DOHH2 (cell line): ENCODE measurements at regions not wholly inside any gene's neighbourhood (a gene's known extent, or its start where the extent isn't known, plus 50 kb on each side); places are given as distances from the start of the nearest gene placed in this dataset.

Source experiments
- H3F3A ChIP-seq: fragments of 200-600 bp; sonication (generic), shearing (Covaris generic); 2 replicates; pipeline ENCODE4 v1.6.0; 2016; ENCODE audit warnings: antibody characterized with exemption, mild to moderate bottlenecking; ENCODE audit not compliant: control insufficient read depth, insufficient read depth
- H3K27ac ChIP-seq: fragments of 200-600 bp; sonication (generic); 2 replicates; pipeline ENCODE4 v1.5.1; 2014; ENCODE audit warnings: low read depth, mild to moderate bottlenecking, low read length, moderate library complexity
- H3K27me3 ChIP-seq: fragments of 200-600 bp; sonication (generic); 2 replicates; pipeline ENCODE4 v1.6.1; 2014; ENCODE audit warnings: mild to moderate bottlenecking, low read length, mixed read lengths; ENCODE audit not compliant: control insufficient read depth
- H3K36me3 ChIP-seq: fragments of 200-600 bp; sonication (generic); 2 replicates; pipeline ENCODE4 v1.6.1; 2014; ENCODE audit warnings: mild to moderate bottlenecking, low read length, moderate library complexity, mixed read lengths; ENCODE audit not compliant: control insufficient read depth
- H3K4me1 ChIP-seq: fragments of 200-600 bp; sonication (generic); 2 replicates; pipeline ENCODE4 v1.6.1; 2014; ENCODE audit warnings: mild to moderate bottlenecking, low read length, mixed read lengths; ENCODE audit not compliant: control insufficient read depth
- H3K4me2 ChIP-seq: fragments of 200-600 bp; sonication (generic); 2 replicates; pipeline ENCODE4 v1.6.0; 2014; ENCODE audit warnings: mild to moderate bottlenecking, low read length, moderate library complexity
- H3K4me3 ChIP-seq: fragments of 200-600 bp; sonication (generic); 2 replicates; pipeline ENCODE4 v1.5.1; 2014; ENCODE audit warnings: mild to moderate bottlenecking, low read length, mixed read lengths
- H3K79me2 ChIP-seq: fragments of 200-600 bp; sonication (generic); 2 replicates; pipeline ENCODE4 v1.6.1; 2014; ENCODE audit warnings: mild to moderate bottlenecking, low read length, mixed read lengths; ENCODE audit not compliant: control insufficient read depth
- H3K9me2 ChIP-seq: fragments of 200-600 bp; sonication (generic); replicated peaks from 2 replicates; pipeline ENCODE4 v1.6.1; 2014; ENCODE audit warnings: mild to moderate bottlenecking, low read length, mixed read lengths; ENCODE audit not compliant: control insufficient read depth
- H3K9me3 ChIP-seq: fragments of 200-600 bp; sonication (generic); 2 replicates; pipeline ENCODE4 v1.6.1; 2014; ENCODE audit warnings: antibody characterized with exemption, low read length, mixed read lengths; ENCODE audit not compliant: control insufficient read depth, insufficient read depth
- H4K20me1 ChIP-seq: fragments of 200-600 bp; sonication (generic); 2 replicates; pipeline ENCODE4 v1.6.0; 2014; ENCODE audit warnings: low read depth, mild to moderate bottlenecking, antibody characterized with exemption, low read length, moderate library complexity; ENCODE audit not compliant: control insufficient read depth, insufficient read depth
- CTCF ChIP-seq: fragments of 200-600 bp; sonication (generic); IDR thresholded peaks from one replicate; pipeline ENCODE4 v1.5.1; 2014; ENCODE audit warnings: antibody characterized with exemption, mild to moderate bottlenecking, low read depth, low read length; ENCODE audit not compliant: poor library complexity, severe bottlenecking
- EZH2phosphoT487 ChIP-seq: fragments of 200-600 bp; sonication (generic); IDR thresholded peaks from 2 replicates; pipeline ENCODE4 v1.6.1; 2017; ENCODE audit warnings: borderline replicate concordance, mild to moderate bottlenecking, antibody characterized with exemption, low read length, moderate library complexity, mixed read lengths

DNA sequence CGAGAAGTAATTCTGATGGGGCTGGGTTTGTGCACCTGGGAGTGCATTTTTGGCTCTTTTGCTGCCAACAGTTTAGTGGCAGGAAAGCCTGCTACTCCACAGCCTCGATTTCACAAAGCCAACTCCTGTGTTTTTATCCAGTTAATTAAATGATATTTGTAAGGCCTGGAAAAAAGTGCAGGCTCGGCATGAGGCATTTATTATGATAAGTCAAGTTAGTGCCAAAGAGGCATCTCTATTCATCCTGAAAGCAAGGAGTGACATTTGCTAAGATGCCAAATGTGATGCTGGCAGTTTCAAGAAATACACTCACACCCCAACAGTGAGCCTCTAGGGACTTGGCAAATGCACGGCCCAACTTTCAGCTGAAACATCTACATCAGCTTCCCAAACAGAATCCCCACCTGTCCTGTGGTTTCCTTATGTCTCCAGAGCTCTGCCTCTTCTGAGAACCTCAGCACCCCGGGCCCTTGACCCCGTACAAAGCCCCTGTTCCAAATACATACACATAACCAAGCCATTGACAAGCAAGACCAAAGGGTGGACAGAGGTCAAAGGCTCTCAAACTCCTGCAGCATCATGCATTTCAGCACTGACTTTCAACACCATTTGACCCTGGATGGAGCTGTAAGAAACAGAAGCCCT, 955.1 kb upstream of the TMEM132C start:
- Histone ChIP-seq H3K36me3 (no peaks in the 10 kb centered on the region), H4K20me1 (no peaks in the 10 kb centered on the region), H3K79me2 (no peaks in the 10 kb centered on the region), H3K27ac (no peak overlapping the region), H3K4me1 (no peaks in the 10 kb centered on the region), H3F3A (no peaks in the 10 kb centered on the region), H3K9me3 (no peaks in the 10 kb centered on the region), H3K27me3 (no peaks in the 10 kb centered on the region), H3K4me3 (no peak overlapping the region), H3K9me2 (no peaks in the 10 kb centered on the region), H3K4me2 (no peak overlapping the region)
- TF ChIP-seq EZH2phosphoT487 (no peak), CTCF (no peak)

GRCh38 chr12:127324681-127325080, 942.3 kb upstream of the TMEM132C start:
- Histone ChIP-seq H3K4me2 (no peak overlapping the region), H3F3A (no peaks in the 10 kb centered on the region), H3K4me1 (no peaks in the 10 kb centered on the region), H3K27ac (no peak overlapping the region), H4K20me1 (no peaks in the 10 kb centered on the region), H3K79me2 (no peaks in the 10 kb centered on the region), H3K36me3 (no peaks in the 10 kb centered on the region), H3K9me3 (no peaks in the 10 kb centered on the region), H3K4me3 (no peak overlapping the region), H3K27me3 (no peaks in the 10 kb centered on the region), H3K9me2 (no peaks in the 10 kb centered on the region)
- TF ChIP-seq CTCF (no peak), EZH2phosphoT487 (no peak)

GRCh38 chr12:127327986-127328385, 939.0 kb upstream of the TMEM132C start:
- H3K9me2 ChIP-seq, result no peaks in the 10 kb centered on the region
- no peaks in the 10 kb centered on the region for H3K4me1 ChIP-seq
- no peaks in the 10 kb centered on the region for H3K27me3 ChIP-seq
- no peak for TF ChIP-seq EZH2phosphoT487
- no peak for TF ChIP-seq CTCF
- H3K79me2 ChIP-seq, result no peaks in the 10 kb centered on the region
- no peaks in the 10 kb centered on the region for H3K9me3 ChIP-seq
- no peaks in the 10 kb centered on the region for H3F3A ChIP-seq
- H3K27ac ChIP-seq, result no peak overlapping the region
- no peaks in the 10 kb centered on the region for H4K20me1 ChIP-seq
- H3K4me2 ChIP-seq, result no peak overlapping the region
- H3K36me3 ChIP-seq, result no peaks in the 10 kb centered on the region
- no peak overlapping the region for H3K4me3 ChIP-seq
